Muscle layer of duodenum (tissue), 2 donors: ENCODE measurements at regions not wholly inside any gene's neighbourhood (a gene's known extent, or its start where the extent isn't known, plus 50 kb on each side); places are given as distances from the start of the nearest gene placed in this dataset.

Experiments used
- H3K27ac ChIP-seq: one replicate; pipeline ENCODE4 v1.7.0; 2013; ENCODE audit warnings: mild to moderate bottlenecking, low read length
- H3K27me3 ChIP-seq: one replicate; pipeline ENCODE4 v1.7.0; 2013; ENCODE audit warnings: low read depth, mild to moderate bottlenecking, control low read depth, low read length
- H3K36me3 ChIP-seq, 2 donors: one replicate each; pipeline ENCODE4 v1.7.0; 2013; ENCODE audit warnings: low read length in 2 of 2, control low read depth in 1 of 2, mild to moderate bottlenecking in 1 of 2; ENCODE audit not compliant: insufficient read depth in 2 of 2, control insufficient read depth in 1 of 2
- H3K4me1 ChIP-seq, 2 donors: one replicate each; pipeline ENCODE4 v1.7.0; 2013; ENCODE audit warnings: low read length in 2 of 2, mild to moderate bottlenecking in 2 of 2, control low read depth in 1 of 2, moderate library complexity in 1 of 2; ENCODE audit not compliant: insufficient read depth in 2 of 2, control insufficient read depth in 1 of 2
- H3K4me3 ChIP-seq, 2 donors: one replicate each; pipeline ENCODE4 v1.7.0; 2013; ENCODE audit warnings: low read length in 2 of 2, low read depth in 1 of 2, mild to moderate bottlenecking in 1 of 2
- H3K9me3 ChIP-seq, 2 donors: one replicate each; pipeline ENCODE4 v1.7.0; 2013; ENCODE audit warnings: low read length in 2 of 2, control low read depth in 1 of 2, mild to moderate bottlenecking in 1 of 2; ENCODE audit not compliant: control insufficient read depth in 1 of 2
- donor health status: healthy.

DNA sequence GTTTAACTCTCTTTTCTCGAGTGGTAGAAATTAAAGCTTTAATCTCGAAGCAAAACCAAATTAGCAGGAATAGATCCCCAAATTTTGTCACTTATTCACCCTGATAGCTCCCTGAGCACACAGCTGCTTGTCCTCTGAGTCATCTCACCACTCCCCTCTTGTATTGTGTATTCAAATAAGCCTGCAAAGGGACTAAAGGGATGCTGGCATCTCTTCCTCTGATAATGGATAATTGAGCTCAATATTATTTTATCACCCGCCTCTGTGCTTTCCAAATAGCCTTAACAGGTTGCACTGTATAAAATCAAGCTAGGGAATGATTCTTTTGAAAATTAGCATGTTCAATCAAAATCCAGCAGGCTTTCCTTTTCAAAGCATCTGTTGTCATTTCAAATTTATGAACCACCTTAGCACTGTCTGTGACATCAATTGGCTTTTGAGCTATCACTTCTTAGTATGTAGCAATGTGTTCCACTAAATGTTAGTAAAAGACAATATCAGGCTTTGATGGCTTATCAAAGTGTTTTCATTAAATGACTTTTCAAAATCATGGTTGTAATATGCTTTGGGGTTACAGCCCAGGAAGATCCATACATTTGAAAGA is 561.6 kb downstream of the PLA2G4A start:
- Histone ChIP-seq H3K9me3 (no peaks in the 10 kb centered on the region), H3K4me1 (no peaks in the 10 kb centered on the region), H3K27ac (no peak overlapping the region), H3K4me3 (no peak overlapping the region), H3K36me3 (no peaks in the 10 kb centered on the region), H3K27me3 (no peaks in the 10 kb centered on the region)

DNA sequence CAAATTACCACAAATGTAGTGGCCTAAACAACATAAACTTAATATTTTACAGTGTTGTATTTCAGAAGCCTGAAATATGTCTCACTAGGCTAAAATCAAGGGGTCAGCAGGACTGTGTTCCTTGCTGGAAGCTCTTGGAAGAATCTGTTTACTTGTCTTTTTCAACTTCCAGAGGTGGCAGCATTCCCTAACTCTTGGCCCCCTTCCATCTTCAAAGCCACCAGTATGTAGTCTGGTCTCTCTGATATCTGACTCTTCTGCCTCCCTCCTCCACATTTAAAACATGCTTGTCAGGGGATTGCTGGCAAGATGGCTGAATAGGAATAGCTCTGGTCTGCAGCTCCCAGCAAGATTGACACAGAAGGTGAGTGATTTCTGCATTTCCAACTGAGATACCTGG is 567.5 kb downstream of the PLA2G4A start:
- Histone ChIP-seq H3K9me3 (peaks cover 0 to 3% of the 10 kb centered on the region in 2 donors), H3K27ac (no peak overlapping the region), H3K36me3 (no peaks in the 10 kb centered on the region), H3K4me1 (no peaks in the 10 kb centered on the region), H3K27me3 (no peaks in the 10 kb centered on the region), H3K4me3 (no peak overlapping the region)

DNA sequence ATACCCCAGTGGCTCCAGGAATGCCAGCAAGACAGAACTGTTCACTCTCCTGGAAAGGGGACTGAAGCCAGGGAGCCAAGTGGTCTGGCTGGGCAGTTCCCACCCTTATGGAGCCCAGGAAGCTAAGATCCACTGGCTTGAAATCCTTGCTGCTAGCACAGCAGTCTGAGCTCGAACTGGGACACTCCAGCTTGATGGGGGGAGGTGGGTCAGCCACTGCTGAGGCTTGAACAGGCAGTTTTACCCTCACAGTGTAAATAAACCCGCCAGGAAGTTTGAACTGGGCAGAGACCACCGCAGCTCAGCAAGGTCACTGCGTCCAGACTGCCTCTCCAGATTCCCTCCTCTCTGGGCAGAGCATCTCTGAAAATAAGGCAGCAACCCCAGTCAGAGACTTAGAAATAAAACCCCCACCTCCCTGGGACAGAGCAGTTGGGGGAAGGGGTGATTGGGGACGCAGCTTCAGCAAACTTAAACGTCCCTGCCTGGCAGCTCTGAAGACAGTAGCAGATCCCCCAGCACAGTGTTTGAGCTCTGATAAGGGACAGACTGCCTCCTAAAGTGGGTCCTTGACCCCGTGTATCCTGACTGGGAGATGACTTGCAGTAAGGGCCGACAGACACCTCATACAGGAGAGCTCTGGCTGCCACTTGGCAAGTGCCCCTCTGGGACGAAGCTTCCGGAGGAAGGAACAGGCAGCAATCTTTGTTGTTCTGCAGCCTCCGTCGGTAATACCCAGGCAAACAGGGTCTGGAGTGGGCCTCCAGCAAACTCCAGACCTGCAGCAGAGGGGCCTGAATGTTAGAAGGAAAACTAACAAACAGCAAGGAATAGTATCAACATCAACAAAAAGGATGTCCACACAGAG is 568.4 kb downstream of the PLA2G4A start:
- no peak overlapping the region for H3K27ac ChIP-seq
- no peaks in the 10 kb centered on the region for H3K36me3 ChIP-seq
- H3K4me1 ChIP-seq = no peaks in the 10 kb centered on the region
- no peaks in the 10 kb centered on the region for H3K27me3 ChIP-seq
- H3K4me3 ChIP-seq = no peak overlapping the region
- H3K9me3 ChIP-seq = peaks cover 0 to 3% of the 10 kb centered on the region in 2 donors

DNA sequence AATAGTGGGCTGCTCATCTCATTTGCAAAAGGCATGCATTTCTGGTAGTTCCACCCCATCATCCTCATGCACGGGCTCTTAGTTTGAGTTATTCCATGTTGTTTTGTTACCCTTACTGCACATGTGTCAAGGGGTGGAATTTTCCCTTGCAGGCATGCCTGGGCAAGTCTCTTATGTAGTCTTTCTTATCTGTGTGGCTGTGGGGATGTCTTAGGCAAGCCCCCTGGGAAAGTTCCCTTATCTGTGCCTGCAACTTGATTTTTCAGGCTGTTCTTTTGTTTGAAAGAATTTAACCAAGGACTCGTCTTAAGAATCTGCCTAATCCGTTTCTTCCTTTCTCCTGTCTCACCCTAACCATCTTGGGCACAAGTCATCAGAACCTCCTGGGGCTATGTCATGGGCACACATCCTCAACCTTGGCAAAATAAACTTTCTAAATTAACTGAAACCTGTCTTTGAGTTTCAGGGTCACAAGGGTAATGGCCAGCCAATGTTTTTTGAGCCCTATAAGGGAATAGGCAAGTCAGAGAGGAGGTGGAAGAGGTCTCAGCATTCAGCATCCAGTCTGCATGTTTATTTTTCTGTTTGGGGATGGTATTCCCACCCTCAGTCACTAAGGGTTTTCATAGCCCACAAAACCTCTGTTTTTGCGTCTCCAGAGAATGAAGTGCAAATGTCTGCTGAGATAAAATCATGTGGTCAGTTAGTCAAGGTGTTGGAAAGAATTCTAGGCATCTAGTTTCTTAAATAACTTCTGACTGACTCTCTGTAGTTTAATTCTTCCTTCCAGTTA is 579.7 kb downstream of the PLA2G4A start:
- Histone ChIP-seq H3K4me1 (no peaks in the 10 kb centered on the region), H3K4me3 (no peak overlapping the region), H3K9me3 (no peaks in the 10 kb centered on the region), H3K36me3 (no peaks in the 10 kb centered on the region), H3K27me3 (no peaks in the 10 kb centered on the region), H3K27ac (no peak overlapping the region)

DNA sequence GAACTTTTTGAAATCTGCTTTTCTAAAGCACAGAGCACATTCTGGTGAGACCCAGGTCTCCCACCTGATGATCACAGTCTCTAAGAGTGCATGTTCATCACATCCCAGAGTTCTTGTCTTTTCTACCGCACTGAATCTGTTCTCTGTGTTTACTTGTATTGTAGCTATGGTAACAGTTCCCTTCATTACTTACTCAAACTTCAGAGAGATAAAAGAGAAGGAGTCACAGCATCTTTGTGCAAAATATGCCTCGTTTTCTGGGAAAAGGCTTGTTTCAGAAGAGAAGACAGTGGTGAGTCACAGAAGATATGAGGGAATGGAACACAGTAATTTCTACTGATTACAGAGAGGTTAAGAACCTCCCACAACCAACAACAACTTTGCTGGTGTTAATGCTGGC is 580.6 kb downstream of the PLA2G4A start:
- no peak overlapping the region for H3K4me3 ChIP-seq
- no peaks in the 10 kb centered on the region for H3K9me3 ChIP-seq
- H3K4me1 ChIP-seq = no peaks in the 10 kb centered on the region
- H3K27me3 ChIP-seq = no peaks in the 10 kb centered on the region
- no peaks in the 10 kb centered on the region for H3K36me3 ChIP-seq
- no peak overlapping the region for H3K27ac ChIP-seq

DNA sequence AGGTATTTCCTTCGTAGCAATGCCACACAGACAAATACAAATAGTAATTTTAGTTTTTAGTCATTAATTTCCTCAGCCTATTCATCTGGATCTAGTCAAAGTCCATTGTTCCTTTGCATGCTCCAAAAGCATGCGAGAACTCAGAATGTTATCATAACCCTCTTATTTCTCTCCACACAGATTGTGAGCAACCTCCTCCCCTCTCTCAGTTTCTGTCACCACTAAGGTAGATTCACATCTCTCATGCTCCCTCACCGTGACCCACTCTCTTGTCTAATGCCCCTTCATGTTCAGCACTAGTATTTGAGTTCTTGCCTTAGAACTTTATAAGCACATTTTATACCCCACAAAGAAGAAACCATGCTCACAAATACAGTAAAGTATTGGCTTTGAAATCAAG is 582.4 kb downstream of the PLA2G4A start:
- H3K4me1 ChIP-seq = no peaks in the 10 kb centered on the region
- no peak overlapping the region for H3K4me3 ChIP-seq
- no peak overlapping the region for H3K27ac ChIP-seq
- no peaks in the 10 kb centered on the region for H3K9me3 ChIP-seq
- no peaks in the 10 kb centered on the region for H3K36me3 ChIP-seq
- no peaks in the 10 kb centered on the region for H3K27me3 ChIP-seq

DNA sequence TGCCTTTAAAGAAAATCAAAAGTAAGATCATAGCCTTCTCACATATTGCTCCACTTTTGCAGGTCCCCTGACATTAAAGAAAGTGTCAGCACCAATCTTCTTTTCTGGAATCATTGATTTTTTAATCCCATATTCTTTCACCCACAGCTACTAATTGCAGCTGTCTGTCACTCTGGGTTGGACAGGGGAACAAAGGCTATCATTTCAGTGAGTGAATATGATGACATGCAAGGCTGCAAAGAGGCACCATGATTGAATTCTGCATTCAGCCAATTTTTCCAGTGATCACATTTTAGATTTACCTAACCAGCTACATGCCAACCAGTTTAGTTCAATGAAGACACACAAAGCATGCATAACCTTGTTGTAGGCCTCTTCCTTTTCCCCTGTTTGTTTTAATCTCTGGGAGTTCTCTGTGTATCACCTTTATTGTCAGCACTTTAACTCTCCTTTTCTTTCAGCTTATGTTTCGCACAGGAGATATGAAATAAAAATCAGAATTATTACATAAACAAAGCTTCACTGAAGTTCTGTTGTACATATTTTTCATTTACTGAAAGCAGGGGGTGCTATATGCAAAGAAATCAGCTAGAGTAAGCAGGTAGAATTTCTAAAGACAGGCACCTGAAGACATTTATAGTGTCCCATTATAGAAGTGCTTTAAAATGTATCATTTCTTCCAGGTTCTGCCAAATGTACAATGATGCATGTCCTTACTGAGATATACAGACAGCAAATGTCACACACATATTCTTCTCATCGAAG is 584.8 kb downstream of the PLA2G4A start:
- Histone ChIP-seq H3K9me3 (no peaks in the 10 kb centered on the region), H3K27ac (no peak overlapping the region), H3K4me3 (no peak overlapping the region)

DNA sequence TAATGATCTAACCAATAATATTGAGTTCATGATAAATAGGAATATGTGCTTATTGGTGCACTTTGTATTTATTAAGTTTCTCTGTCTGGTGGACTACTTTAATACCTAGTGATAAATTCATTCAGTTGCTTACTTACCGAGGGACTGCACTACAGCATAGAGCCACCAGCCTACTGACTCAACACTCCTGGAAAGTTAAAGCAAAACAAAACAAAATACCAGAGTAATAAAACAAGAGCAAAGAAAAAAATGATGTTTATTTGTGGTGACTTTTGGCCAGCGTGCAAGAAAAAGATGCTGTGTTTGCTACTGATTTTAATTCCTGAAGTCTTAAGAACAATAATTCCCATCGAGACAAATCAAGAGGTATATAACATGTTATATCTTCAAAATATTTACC is 586.3 kb downstream of the PLA2G4A start:
- Histone ChIP-seq H3K36me3 (no peaks in the 10 kb centered on the region), H3K4me1 (no peaks in the 10 kb centered on the region), H3K4me3 (no peak overlapping the region), H3K9me3 (no peaks in the 10 kb centered on the region), H3K27me3 (no peaks in the 10 kb centered on the region), H3K27ac (no peak overlapping the region)

More for the DNA sequence above, 584.8 kb downstream of the PLA2G4A start:
- Histone ChIP-seq H3K36me3 (no peaks in the 10 kb centered on the region), H3K27me3 (no peaks in the 10 kb centered on the region), H3K4me1 (no peaks in the 10 kb centered on the region)

DNA sequence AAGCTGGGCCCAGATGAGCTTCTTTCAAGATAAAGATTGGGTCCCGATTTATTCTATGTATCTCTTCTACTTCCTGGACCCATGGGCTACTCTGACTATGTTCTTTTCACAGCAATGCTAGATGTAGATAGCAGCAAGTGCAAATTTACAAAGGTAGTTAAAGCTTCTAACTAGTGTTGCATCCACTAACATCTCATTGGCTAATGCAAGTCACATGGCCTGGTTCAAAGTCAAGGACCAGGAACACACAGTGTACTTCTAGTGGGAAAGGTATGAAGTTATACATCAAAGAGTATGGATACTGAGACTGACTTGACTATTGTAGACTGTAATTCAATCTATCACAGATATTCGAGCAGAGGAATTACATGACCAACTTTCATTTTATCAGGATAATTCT is 588.8 kb downstream of the PLA2G4A start:
- H3K27ac ChIP-seq = no peak overlapping the region
- H3K9me3 ChIP-seq = no peaks in the 10 kb centered on the region
- no peaks in the 10 kb centered on the region for H3K4me1 ChIP-seq
- H3K27me3 ChIP-seq = no peaks in the 10 kb centered on the region
- H3K4me3 ChIP-seq = no peak overlapping the region
- no peaks in the 10 kb centered on the region for H3K36me3 ChIP-seq

DNA sequence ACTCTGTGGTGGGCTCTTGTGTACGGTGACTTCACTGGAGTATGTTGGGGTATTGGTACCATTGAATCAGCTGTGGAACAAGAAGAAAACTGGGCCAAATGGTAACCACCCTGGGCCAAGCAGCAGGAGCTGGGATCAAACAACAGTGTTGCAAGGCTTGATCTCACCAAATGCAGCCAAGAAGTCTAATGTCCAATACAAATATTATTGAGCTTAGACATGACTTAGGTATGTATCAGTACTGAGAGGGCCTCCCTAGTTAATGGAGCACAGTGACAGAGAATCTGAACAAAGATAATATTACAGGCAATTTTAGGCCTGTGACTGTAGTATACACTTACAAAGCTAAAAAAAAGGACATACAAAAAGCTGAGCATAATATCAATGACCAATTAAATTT is 604.8 kb downstream of the PLA2G4A start:
- no peak overlapping the region for H3K27ac ChIP-seq
- no peaks in the 10 kb centered on the region for H3K4me1 ChIP-seq
- no peaks in the 10 kb centered on the region for H3K36me3 ChIP-seq
- no peaks in the 10 kb centered on the region for H3K9me3 ChIP-seq
- H3K4me3 ChIP-seq = no peak overlapping the region
- no peaks in the 10 kb centered on the region for H3K27me3 ChIP-seq

DNA sequence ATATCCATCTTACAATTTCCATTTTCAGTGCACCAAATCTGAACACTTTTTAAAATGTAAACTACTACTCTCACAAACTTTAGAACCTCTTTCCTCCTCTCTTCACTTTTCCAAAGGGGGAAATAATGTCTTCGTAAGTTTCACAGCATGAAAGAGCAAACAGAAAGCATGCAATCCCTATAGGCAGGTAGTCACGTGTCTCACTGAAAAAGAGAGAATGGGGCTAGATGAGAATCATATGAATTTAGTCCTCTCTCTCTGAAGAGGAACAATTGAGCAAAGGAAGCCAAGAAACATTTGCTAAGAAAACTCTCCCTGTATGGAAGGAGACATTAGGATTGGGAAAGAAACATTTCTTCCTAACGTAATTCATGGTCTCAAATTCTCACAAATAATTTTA is 613.9 kb downstream of the PLA2G4A start:
- no peak overlapping the region for H3K27ac ChIP-seq
- H3K36me3 ChIP-seq = no peaks in the 10 kb centered on the region
- H3K9me3 ChIP-seq = no peaks in the 10 kb centered on the region
- H3K27me3 ChIP-seq = no peaks in the 10 kb centered on the region
- no peaks in the 10 kb centered on the region for H3K4me1 ChIP-seq
- H3K4me3 ChIP-seq = no peak overlapping the region
